ENCODE measurements at regions not wholly inside any gene's neighbourhood (a gene's known extent, or its start where the extent isn't known, plus 50 kb on each side); places are given as distances from the start of the nearest gene placed in this dataset.

DNA sequence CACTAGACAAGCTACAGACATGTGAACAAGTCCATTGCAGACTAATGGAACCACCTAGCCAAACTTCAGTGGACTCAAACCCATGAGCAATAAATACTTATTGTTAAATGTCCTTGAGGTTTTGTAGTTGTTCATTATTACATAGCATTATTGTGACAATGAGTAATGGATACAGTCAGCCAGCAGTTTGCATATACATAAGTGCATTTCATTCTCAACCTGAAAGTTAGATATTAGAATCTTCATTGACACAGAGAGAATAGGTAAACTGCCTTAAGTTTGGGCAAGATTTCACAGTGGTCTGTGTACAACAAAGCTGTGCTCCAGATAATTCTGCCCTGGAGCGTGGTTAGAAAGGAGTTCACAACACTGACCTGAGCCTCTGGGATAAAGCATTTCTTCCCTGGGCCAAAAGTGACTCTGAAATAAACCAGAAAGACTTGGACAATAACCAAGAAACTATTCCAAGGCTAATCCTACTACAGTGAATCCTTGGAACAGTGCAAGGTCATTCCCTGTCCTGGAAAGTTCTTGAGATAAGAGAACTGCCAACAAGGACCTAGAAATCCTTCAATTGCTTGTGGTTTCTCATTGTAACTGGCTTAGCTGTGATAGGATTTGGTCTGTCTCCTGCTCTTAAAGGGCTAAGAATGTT is 225.5 kb upstream of the STT3B start:
- BruUV-seq (replicated peaks): no TSS peak

DNA sequence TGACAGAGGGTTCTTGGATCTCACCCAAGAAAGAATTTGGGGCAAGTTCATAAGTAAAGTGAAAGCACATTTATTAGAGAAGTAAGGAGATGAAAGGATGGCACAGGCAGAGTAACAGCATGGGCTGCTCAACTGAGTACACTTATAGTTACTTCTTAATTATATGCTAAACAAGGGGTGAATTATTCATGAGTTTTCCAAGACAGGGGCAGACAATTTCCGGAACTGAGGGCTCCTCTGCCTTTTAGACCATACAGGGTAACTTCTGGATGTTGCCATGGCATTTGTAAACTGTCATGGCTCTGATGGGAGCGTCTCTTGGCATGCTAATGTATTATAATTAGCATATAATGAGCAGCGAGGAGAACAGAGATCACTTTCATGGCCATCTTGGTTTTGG is 221.2 kb upstream of the STT3B start:
- Mint-ChIP-seq H3K27ac (ENCODE audit: unreplicated experiment) (peak overlapping the region; percentile 89), H3K36me3 (ENCODE audit: insufficient read depth, unreplicated experiment) (peaks cover 9% of the 10 kb centered on the region), H3K4me3 (ENCODE audit: unreplicated experiment) (no peak overlapping the region), H3K9me3 (ENCODE audit: unreplicated experiment) (peaks cover 24% of the 10 kb centered on the region), H3K4me1 (ENCODE audit: low read depth, unreplicated experiment) (peaks cover 20% of the 10 kb centered on the region), H3K27me3 (ENCODE audit: insufficient read depth, unreplicated experiment) (no peaks in the 10 kb centered on the region)
- CTCF ChIA-PET: no interaction called here
- Histone ChIP-seq H3K27me3 (replicated peaks; ENCODE audit: control insufficient read depth, insufficient read depth, low read length) (no peaks in the 10 kb centered on the region), H3K9me3 (peaks cover 27% of the 10 kb centered on the region), H3K4me3 (ENCODE audit: low read depth, low read length) (no peak overlapping the region), H3K36me3 (ENCODE audit: control insufficient read depth, insufficient read depth, low read length) (no peaks in the 10 kb centered on the region), H3K4me1 (peaks cover 34% of the 10 kb centered on the region)
- intact Hi-C loops (cut with micrococcal nuclease; ENCODE audit: unreplicated experiment): no loop called here
- POLR2A ChIA-PET: no interaction called here
- BruUV-seq (replicated peaks): no TSS peak
- TF ChIP-seq, protein P1, sequence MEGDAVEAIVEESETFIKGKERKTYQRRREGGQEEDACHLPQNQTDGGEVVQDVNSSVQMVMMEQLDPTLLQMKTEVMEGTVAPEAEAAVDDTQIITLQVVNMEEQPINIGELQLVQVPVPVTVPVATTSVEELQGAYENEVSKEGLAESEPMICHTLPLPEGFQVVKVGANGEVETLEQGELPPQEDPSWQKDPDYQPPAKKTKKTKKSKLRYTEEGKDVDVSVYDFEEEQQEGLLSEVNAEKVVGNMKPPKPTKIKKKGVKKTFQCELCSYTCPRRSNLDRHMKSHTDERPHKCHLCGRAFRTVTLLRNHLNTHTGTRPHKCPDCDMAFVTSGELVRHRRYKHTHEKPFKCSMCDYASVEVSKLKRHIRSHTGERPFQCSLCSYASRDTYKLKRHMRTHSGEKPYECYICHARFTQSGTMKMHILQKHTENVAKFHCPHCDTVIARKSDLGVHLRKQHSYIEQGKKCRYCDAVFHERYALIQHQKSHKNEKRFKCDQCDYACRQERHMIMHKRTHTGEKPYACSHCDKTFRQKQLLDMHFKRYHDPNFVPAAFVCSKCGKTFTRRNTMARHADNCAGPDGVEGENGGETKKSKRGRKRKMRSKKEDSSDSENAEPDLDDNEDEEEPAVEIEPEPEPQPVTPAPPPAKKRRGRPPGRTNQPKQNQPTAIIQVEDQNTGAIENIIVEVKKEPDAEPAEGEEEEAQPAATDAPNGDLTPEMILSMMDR (IDR thresholded peaks at IDR 0.05; ENCODE audit: insufficient read depth in 1 of 2, low read depth in 1 of 2, low read length in 1 of 2, severe bottlenecking in 1 of 2, unreplicated experiment in 1 of 2): no peak
- DNase-seq: no peak

More for the DNA sequence above, 225.5 kb upstream of the STT3B start:
- Mint-ChIP-seq H3K4me1 (ENCODE audit: low read depth, unreplicated experiment) (peaks cover 12% of the 10 kb centered on the region), H3K4me3 (ENCODE audit: unreplicated experiment) (no peak overlapping the region), H3K36me3 (ENCODE audit: insufficient read depth, unreplicated experiment) (peaks cover under 1% of the 10 kb centered on the region), H3K9me3 (ENCODE audit: unreplicated experiment) (no peaks in the 10 kb centered on the region), H3K27ac (ENCODE audit: unreplicated experiment) (no peak overlapping the region), H3K27me3 (ENCODE audit: insufficient read depth, unreplicated experiment) (no peaks in the 10 kb centered on the region)
- Histone ChIP-seq H3K36me3 (ENCODE audit: control insufficient read depth, insufficient read depth, low read length) (no peaks in the 10 kb centered on the region), H3K9me3 (no peaks in the 10 kb centered on the region; the same call in 1 of the 2 replicates), H3K4me1 (peaks cover 32% of the 10 kb centered on the region), H3K4me3 (ENCODE audit: low read depth, low read length) (no peak overlapping the region), H3K27me3 (replicated peaks; ENCODE audit: control insufficient read depth, insufficient read depth, low read length) (no peaks in the 10 kb centered on the region)
- POLR2A ChIA-PET: no interaction called here
- CTCF ChIA-PET: no interaction called here
- DNase-seq: no peak
- TF ChIP-seq, protein P1 (IDR thresholded peaks at IDR 0.05; ENCODE audit: insufficient read depth in 1 of 2, low read depth in 1 of 2, low read length in 1 of 2, severe bottlenecking in 1 of 2, unreplicated experiment in 1 of 2): no peak
- intact Hi-C loops (cut with micrococcal nuclease; ENCODE audit: unreplicated experiment): no loop called here

DNA sequence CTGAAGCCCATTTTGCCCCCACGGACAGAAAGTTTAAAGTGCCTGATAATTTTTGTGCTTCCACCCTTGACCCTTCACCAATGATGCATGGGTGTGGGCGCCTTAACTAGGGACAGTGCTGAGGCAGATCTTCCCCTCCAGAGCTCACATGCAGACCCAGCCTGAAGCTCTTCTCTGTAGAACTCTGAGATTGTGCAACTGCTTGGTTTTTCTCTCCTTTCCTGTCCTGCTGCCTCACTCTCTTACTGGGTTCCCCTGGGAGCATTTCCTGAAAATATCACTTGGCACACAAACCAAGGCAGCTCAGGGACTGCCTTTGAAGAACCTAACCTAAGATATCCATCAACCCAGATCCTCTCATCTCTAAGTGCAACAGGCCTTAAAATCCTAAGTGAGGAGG is 220.3 kb upstream of the STT3B start:
- peak overlapping the region; percentile 89 for H3K27ac Mint-ChIP-seq (ENCODE audit: unreplicated experiment)
- peaks cover 24% of the 10 kb centered on the region for H3K9me3 Mint-ChIP-seq (ENCODE audit: unreplicated experiment)
- no peaks in the 10 kb centered on the region for H3K27me3 Mint-ChIP-seq (ENCODE audit: insufficient read depth, unreplicated experiment)
- H3K36me3 Mint-ChIP-seq (ENCODE audit: insufficient read depth, unreplicated experiment): peaks cover 9% of the 10 kb centered on the region
- Histone ChIP-seq H3K4me1 (peaks cover 34% of the 10 kb centered on the region), H3K9me3 (peaks cover 27% of the 10 kb centered on the region), H3K27me3 (replicated peaks; ENCODE audit: control insufficient read depth, insufficient read depth, low read length) (no peaks in the 10 kb centered on the region), H3K36me3 (ENCODE audit: control insufficient read depth, insufficient read depth, low read length) (no peaks in the 10 kb centered on the region), H3K4me3 (ENCODE audit: low read depth, low read length) (no peak overlapping the region)
- intact Hi-C loops (cut with micrococcal nuclease; ENCODE audit: unreplicated experiment): loop anchor here (1.0 to 2.0 kb wide), 3 partner anchors 24 to 58 kb away; no protein-coding TSS in a partner anchor
- TF ChIP-seq, protein P1 (IDR thresholded peaks at IDR 0.05; ENCODE audit: insufficient read depth in 1 of 2, low read depth in 1 of 2, low read length in 1 of 2, severe bottlenecking in 1 of 2, unreplicated experiment in 1 of 2): no peak
- DNase-seq: no peak
- no peak overlapping the region for H3K4me3 Mint-ChIP-seq (ENCODE audit: unreplicated experiment)
- BruUV-seq (replicated peaks): no TSS peak
- ChIA-PET CTCF (no interaction called here), POLR2A (no interaction called here)
- peaks cover 20% of the 10 kb centered on the region for H3K4me1 Mint-ChIP-seq (ENCODE audit: low read depth, unreplicated experiment)
